Peyer's patch (tissue), 4 donors: ENCODE measurements at regions not wholly inside any gene's neighbourhood (a gene's known extent, or its start where the extent isn't known, plus 50 kb on each side); places are given as distances from the start of the nearest gene placed in this dataset.

Experiments
- DNase-seq, 3 donors: peaks; one replicate each; pipeline ENCODE4 v3.0.0-alpha.2; 2017 to 2019
- H3K27ac ChIP-seq, 4 donors: fragments of 200-600 bp; sonication (generic); one replicate each; pipeline ENCODE4 v1.5.1; 2016 to 2019
- H3K27me3 ChIP-seq, 2 donors: fragments of 200-600 bp; sonication (generic); one replicate each; pipeline ENCODE4 v1.5.1; 2019
- H3K36me3 ChIP-seq, 3 donors: fragments of 200-600 bp; sonication (generic); one replicate each; pipeline ENCODE4 v1.5.1; 2016 to 2019
- H3K4me1 ChIP-seq, 4 donors: fragments of 200-600 bp; sonication (generic); one replicate each; pipeline ENCODE4 v1.5.1; 2016 to 2019
- H3K4me3 ChIP-seq, 4 donors: fragments of 200-600 bp; sonication (generic); 1 replicate in 3 of 4; 2 replicates in 1 of 4; pipeline ENCODE4 v1.5.1; 2016 to 2019; ENCODE audit warnings: mild to moderate bottlenecking in 1 of 4
- H3K9me3 ChIP-seq, 4 donors: fragments of 200-600 bp; sonication (generic); one replicate each; pipeline ENCODE4 v1.5.1; 2016 to 2019; ENCODE audit warnings: mild to moderate bottlenecking in 1 of 4
- CTCF ChIP-seq, 6 experiments: fragments of 450-650 bp in 4 of 6; fragments of 200-600 bp in 2 of 6; sonication (generic) in 1 of 6; IDR thresholded peaks; one replicate each; pipeline ENCODE4 v1.5.1; 2017 to 2019; ENCODE audit warnings: antibody characterized with exemption in 6 of 6, mild to moderate bottlenecking in 3 of 6, moderate library complexity in 1 of 6
- POLR2A ChIP-seq, 2 donors: fragments of 450-650 bp; IDR thresholded peaks; one replicate each; pipeline ENCODE4 v1.5.1; 2017; ENCODE audit warnings: antibody characterized with exemption in 2 of 2, mild to moderate bottlenecking in 2 of 2, moderate library complexity in 2 of 2

GRCh38 chr9:18349530-18349929, 124.4 kb upstream of the ADAMTSL1 start:
- no peaks in the 10 kb centered on the region for H3K9me3 ChIP-seq
- no peak overlapping the region for H3K4me3 ChIP-seq
- no peaks in the 10 kb centered on the region for H3K4me1 ChIP-seq
- no peak overlapping the region for H3K27ac ChIP-seq
- H3K36me3 ChIP-seq, result no peaks in the 10 kb centered on the region
- no peaks in the 10 kb centered on the region for H3K27me3 ChIP-seq
- DNase-seq, result no peak
- no peak for TF ChIP-seq POLR2A (IDR thresholded peaks at IDR 0.05)
- no peak for TF ChIP-seq CTCF (IDR thresholded peaks at IDR 0.05)

GRCh38 chr9:18350036-18350435, 123.9 kb upstream of the ADAMTSL1 start:
- Histone ChIP-seq H3K36me3 (no peaks in the 10 kb centered on the region), H3K27ac (no peak overlapping the region), H3K27me3 (no peaks in the 10 kb centered on the region), H3K4me3 (no peak overlapping the region), H3K4me1 (no peaks in the 10 kb centered on the region), H3K9me3 (no peaks in the 10 kb centered on the region)
- TF ChIP-seq POLR2A (IDR thresholded peaks at IDR 0.05) (no peak), CTCF (IDR thresholded peaks at IDR 0.05) (no peak)
- DNase-seq, result no peak

- no peak for DNase-seq
- TF ChIP-seq CTCF (IDR thresholded peaks at IDR 0.05) (no peak), POLR2A (IDR thresholded peaks at IDR 0.05) (no peak)
- no peak overlapping the region for H3K27ac ChIP-seq
- H3K4me1 ChIP-seq, result no peaks in the 10 kb centered on the region
- H3K36me3 ChIP-seq, result no peaks in the 10 kb centered on the region
- no peaks in the 10 kb centered on the region for H3K27me3 ChIP-seq
- no peak overlapping the region for H3K4me3 ChIP-seq
- no peaks in the 10 kb centered on the region for H3K9me3 ChIP-seq
Measured at GRCh38 chr9:18350995-18351595, 122.9 kb upstream of the ADAMTSL1 start.

- Histone ChIP-seq H3K4me1 (no peaks in the 10 kb centered on the region), H3K27ac (no peak overlapping the region), H3K4me3 (no peak overlapping the region), H3K9me3 (no peaks in the 10 kb centered on the region), H3K27me3 (no peaks in the 10 kb centered on the region), H3K36me3 (no peaks in the 10 kb centered on the region)
- TF ChIP-seq CTCF (IDR thresholded peaks at IDR 0.05) (no peak), POLR2A (IDR thresholded peaks at IDR 0.05) (no peak)
- DNase-seq, result no peak
Measured at GRCh38 chr9:18352711-18353110, 121.2 kb upstream of the ADAMTSL1 start.

GRCh38 chr9:18353473-18353872, 120.5 kb upstream of the ADAMTSL1 start:
- TF ChIP-seq CTCF (IDR thresholded peaks at IDR 0.05) (no peak), POLR2A (IDR thresholded peaks at IDR 0.05) (no peak)
- no peaks in the 10 kb centered on the region for H3K36me3 ChIP-seq
- no peaks in the 10 kb centered on the region for H3K4me1 ChIP-seq
- DNase-seq, result no peak
- H3K27ac ChIP-seq, result no peak overlapping the region
- no peaks in the 10 kb centered on the region for H3K9me3 ChIP-seq
- no peaks in the 10 kb centered on the region for H3K27me3 ChIP-seq
- H3K4me3 ChIP-seq, result no peak overlapping the region

- TF ChIP-seq POLR2A (IDR thresholded peaks at IDR 0.05), result no peak
- TF ChIP-seq CTCF (IDR thresholded peaks at IDR 0.05), result no peak
- H3K4me1 ChIP-seq, result no peaks in the 10 kb centered on the region
- no peak for DNase-seq
Measured at GRCh38 chr9:18357321-18357720, 116.6 kb upstream of the ADAMTSL1 start.

More at GRCh38 chr9:18357321-18357720, 116.6 kb upstream of the ADAMTSL1 start:
- H3K4me3 ChIP-seq, result no peak overlapping the region
- H3K27ac ChIP-seq, result no peak overlapping the region
- no peaks in the 10 kb centered on the region for H3K9me3 ChIP-seq
- H3K36me3 ChIP-seq, result no peaks in the 10 kb centered on the region
- no peaks in the 10 kb centered on the region for H3K27me3 ChIP-seq
